NCI-H446 (cell line): ENCODE measurements at regions not wholly inside any gene's neighbourhood (a gene's known extent, or its start where the extent isn't known, plus 50 kb on each side); places are given as distances from the start of the nearest gene placed in this dataset.
"Not testable (repeated sequence)": the region's sequence is repeated elsewhere in the genome, so short reads cannot be mapped to it uniquely, and the experiment has no call there.

Experiments used
- DNase-seq, 2 experiments: peaks; one replicate each; lab custom pipeline; 2025; lab: John Stamatoyannopoulos, UW

- DNase-seq, result no peak
Measured at GRCh38 chr17:77037943-77038342, 102.8 kb upstream of the SEC14L1 start.

- no peak for DNase-seq
Measured at GRCh38 chr17:77038884-77039555, 101.7 kb upstream of the SEC14L1 start.

- DNase-seq, result no peak
Measured at GRCh38 chr17:77042476-77043231, 98.1 kb upstream of the SEC14L1 start.

GRCh38 chr17:77045441-77046041 lies 95.2 kb upstream of the SEC14L1 start:
- DNase-seq, result peak in 1 of 2 experiments; percentile 28

- peak in 1 of 2 experiments; percentile 68 for DNase-seq
Measured at GRCh38 chr17:77049440-77049839, 91.3 kb upstream of the SEC14L1 start.

- DNase-seq, result not testable (repeated sequence)
Measured at GRCh38 chr17:77050901-77051300, 89.9 kb upstream of the SEC14L1 start.

GRCh38 chr17:77054936-77055335 lies 85.8 kb upstream of the SEC14L1 start:
- DNase-seq, result no peak

GRCh38 chr17:77055453-77055852 lies 85.3 kb upstream of the SEC14L1 start:
- DNase-seq, result no peak

GRCh38 chr17:77058016-77058415 lies 82.8 kb upstream of the SEC14L1 start:
- DNase-seq, result no peak

- DNase-seq, result peak in 1 of 2 experiments; percentile 37
Measured at GRCh38 chr17:77061669-77062068, 79.1 kb upstream of the SEC14L1 start.

- DNase-seq, result no peak
Measured at GRCh38 chr17:77064598-77064997, 76.2 kb upstream of the SEC14L1 start.

GRCh38 chr17:77066165-77066564 lies 74.6 kb upstream of the SEC14L1 start:
- DNase-seq, result no peak

GRCh38 chr17:77066726-77067409 lies 73.9 kb upstream of the SEC14L1 start:
- DNase-seq, result peak; percentile 74 to 78

GRCh38 chr17:77068915-77069314 lies 71.9 kb upstream of the SEC14L1 start:
- DNase-seq, result no peak

- DNase-seq, result no peak
Measured at GRCh38 chr17:77070888-77071279, 69.9 kb upstream of the SEC14L1 start.

- DNase-seq, result no peak
Measured at GRCh38 chr17:77071925-77072490, 68.8 kb upstream of the SEC14L1 start.

- no peak for DNase-seq
Measured at GRCh38 chr17:77072670-77073069, 68.1 kb upstream of the SEC14L1 start.

- DNase-seq, result no peak
Measured at GRCh38 chr17:77074681-77075080, 66.1 kb upstream of the SEC14L1 start.

GRCh38 chr17:77076124-77076830 lies 64.5 kb upstream of the SEC14L1 start:
- DNase-seq, result no peak

GRCh38 chr17:77083531-77083930 lies 57.2 kb upstream of the SEC14L1 start:
- DNase-seq, result no peak

- DNase-seq, result no peak
Measured at GRCh38 chr17:77085926-77086432, 54.8 kb upstream of the SEC14L1 start.
